Caco-2 (cell line): ENCODE measurements at regions not wholly inside any gene's neighbourhood (a gene's known extent, or its start where the extent isn't known, plus 50 kb on each side); places are given as distances from the start of the nearest gene placed in this dataset.

Experiments used
- BruUV-seq: library from RNA; stranded (reverse); fragments of 400-500 nt; replicated peaks from 2 replicates; lab custom pipeline; 2021; lab: Mats Ljungman, UMichigan
- CTCF ChIA-PET: fragments of 300-600 bp; sonication (Branson Sonifier 250); formaldehyde crosslinking; loops from one replicate; lab custom pipeline; 2022; ENCODE audit warnings: antibody characterized with exemption; lab: Charles Lee
- POLR2A ChIA-PET: fragments of 300-600 bp; sonication (Branson Sonifier 250); formaldehyde crosslinking; loops from one replicate; lab custom pipeline; 2022; ENCODE audit warnings: antibody characterized with exemption; lab: Charles Lee
- DNase-seq, 2 experiments: peaks; one replicate each; pipeline versions ENCODE4 v3.0.0 to v3.0.0-alpha.2; 2020 to 2022
- H3K27me3 ChIP-seq: replicated peaks from 2 replicates; pipeline ENCODE4 v1.6.0; 2011; ENCODE audit warnings: low read length; ENCODE audit not compliant: control insufficient read depth, insufficient read depth
- H3K36me3 ChIP-seq: 2 replicates; pipeline ENCODE4 v1.5.1; 2011; ENCODE audit warnings: low read length; ENCODE audit not compliant: control insufficient read depth, insufficient read depth
- H3K4me1 ChIP-seq: fragments of 250-450 bp; sonication (Bioruptor Pico); 2 replicates; pipeline ENCODE4 v1.5.1; 2020; ENCODE audit warnings: mild to moderate bottlenecking
- H3K4me3 ChIP-seq: 2 replicates; pipeline ENCODE4 v1.5.1; 2011; ENCODE audit warnings: low read depth, mild to moderate bottlenecking, control low read depth, low read length
- H3K9me3 ChIP-seq: fragments of 250-450 bp; sonication (Bioruptor Pico); 2 replicates; pipeline ENCODE4 v1.5.1; 2020; ENCODE audit warnings: mild to moderate bottlenecking, moderate library complexity
- H3K27ac Mint-ChIP-seq: one replicate; pipeline ENCODE4 v1.8.0; 2022; ENCODE audit warnings: mixed read lengths; ENCODE audit not compliant: unreplicated experiment
- H3K27me3 Mint-ChIP-seq: one replicate; pipeline ENCODE4 v1.8.0; 2022; ENCODE audit warnings: mixed read lengths; ENCODE audit not compliant: insufficient read depth, unreplicated experiment
- H3K36me3 Mint-ChIP-seq: one replicate; pipeline ENCODE4 v1.8.0; 2022; ENCODE audit warnings: mild to moderate bottlenecking, mixed read lengths; ENCODE audit not compliant: insufficient read depth, unreplicated experiment
- H3K4me1 Mint-ChIP-seq: one replicate; pipeline ENCODE4 v1.8.0; 2022; ENCODE audit warnings: low read depth, mixed read lengths; ENCODE audit not compliant: unreplicated experiment
- H3K4me3 Mint-ChIP-seq: one replicate; pipeline ENCODE4 v1.8.0; 2022; ENCODE audit warnings: mild to moderate bottlenecking, moderate library complexity, mixed read lengths; ENCODE audit not compliant: unreplicated experiment
- H3K9me3 Mint-ChIP-seq: one replicate; pipeline ENCODE4 v1.8.0; 2022; ENCODE audit warnings: mixed read lengths; ENCODE audit not compliant: unreplicated experiment
- intact Hi-C: fragments of 100-400 bp; cut with micrococcal nuclease; formaldehyde crosslinking; loops from one replicate; pipeline ENCODE4 v1.10.0; 2022; ENCODE audit not compliant: unreplicated experiment
- TF ChIP-seq, protein P1 (sequence below), 2 experiments: fragments of 200-600 bp in 1 of 2; IDR thresholded peaks; 1 replicate in 1 of 2; 2 replicates in 1 of 2; pipeline versions ENCODE4 v1.5.1 to v1.8.0; 2011 to 2022; ENCODE audit warnings: antibody characterized with exemption in 1 of 2, control low read depth in 1 of 2, inconsistent platforms in 1 of 2, low read depth in 1 of 2, low read length in 1 of 2, mild to moderate bottlenecking in 1 of 2, moderate library complexity in 1 of 2; ENCODE audit not compliant: insufficient read depth in 1 of 2, severe bottlenecking in 1 of 2, unreplicated experiment in 1 of 2

DNA sequence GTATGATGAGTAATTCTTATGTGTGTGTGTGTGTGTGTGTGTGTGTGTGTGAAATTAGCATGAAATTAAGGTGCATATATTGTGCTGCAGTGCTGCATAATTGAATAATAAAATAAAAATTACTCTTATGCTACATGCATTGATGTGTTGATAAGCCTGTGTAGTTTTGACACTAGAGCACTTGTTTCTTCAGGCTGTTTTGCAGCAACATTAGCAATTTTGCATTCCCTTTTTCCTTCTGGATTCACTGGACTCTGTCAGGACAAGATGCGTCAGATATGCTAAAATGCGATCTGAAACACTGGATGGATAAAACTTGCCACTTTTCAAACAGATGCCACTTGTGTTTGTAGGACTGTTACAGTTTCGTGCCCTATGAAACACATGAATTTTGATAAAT lies 175.4 kb upstream of the ATP6AP2 start:
- Histone ChIP-seq H3K4me3 (no peak overlapping the region), H3K36me3 (no peaks in the 10 kb centered on the region), H3K4me1 (no peaks in the 10 kb centered on the region), H3K27me3 (no peaks in the 10 kb centered on the region), H3K9me3 (no peaks in the 10 kb centered on the region)
- Mint-ChIP-seq H3K4me3 (no peak overlapping the region), H3K27me3 (no peaks in the 10 kb centered on the region), H3K27ac (no peak overlapping the region), H3K4me1 (no peaks in the 10 kb centered on the region), H3K9me3 (no peaks in the 10 kb centered on the region), H3K36me3 (no peaks in the 10 kb centered on the region)
- intact Hi-C loops = no loop called here
- BruUV-seq = no TSS peak
- CTCF ChIA-PET = interaction anchor here (0.6 kb wide), 1 partner anchor 662 kb away, joined by 7 read pairs; no protein-coding TSS in a partner anchor
- POLR2A ChIA-PET = no interaction called here
- TF ChIP-seq, protein P1, sequence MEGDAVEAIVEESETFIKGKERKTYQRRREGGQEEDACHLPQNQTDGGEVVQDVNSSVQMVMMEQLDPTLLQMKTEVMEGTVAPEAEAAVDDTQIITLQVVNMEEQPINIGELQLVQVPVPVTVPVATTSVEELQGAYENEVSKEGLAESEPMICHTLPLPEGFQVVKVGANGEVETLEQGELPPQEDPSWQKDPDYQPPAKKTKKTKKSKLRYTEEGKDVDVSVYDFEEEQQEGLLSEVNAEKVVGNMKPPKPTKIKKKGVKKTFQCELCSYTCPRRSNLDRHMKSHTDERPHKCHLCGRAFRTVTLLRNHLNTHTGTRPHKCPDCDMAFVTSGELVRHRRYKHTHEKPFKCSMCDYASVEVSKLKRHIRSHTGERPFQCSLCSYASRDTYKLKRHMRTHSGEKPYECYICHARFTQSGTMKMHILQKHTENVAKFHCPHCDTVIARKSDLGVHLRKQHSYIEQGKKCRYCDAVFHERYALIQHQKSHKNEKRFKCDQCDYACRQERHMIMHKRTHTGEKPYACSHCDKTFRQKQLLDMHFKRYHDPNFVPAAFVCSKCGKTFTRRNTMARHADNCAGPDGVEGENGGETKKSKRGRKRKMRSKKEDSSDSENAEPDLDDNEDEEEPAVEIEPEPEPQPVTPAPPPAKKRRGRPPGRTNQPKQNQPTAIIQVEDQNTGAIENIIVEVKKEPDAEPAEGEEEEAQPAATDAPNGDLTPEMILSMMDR (IDR thresholded peaks at IDR 0.05; ENCODE audit: insufficient read depth in 1 of 2, low read depth in 1 of 2, low read length in 1 of 2, severe bottlenecking in 1 of 2, unreplicated experiment in 1 of 2) = no peak
- DNase-seq = no peak

DNA sequence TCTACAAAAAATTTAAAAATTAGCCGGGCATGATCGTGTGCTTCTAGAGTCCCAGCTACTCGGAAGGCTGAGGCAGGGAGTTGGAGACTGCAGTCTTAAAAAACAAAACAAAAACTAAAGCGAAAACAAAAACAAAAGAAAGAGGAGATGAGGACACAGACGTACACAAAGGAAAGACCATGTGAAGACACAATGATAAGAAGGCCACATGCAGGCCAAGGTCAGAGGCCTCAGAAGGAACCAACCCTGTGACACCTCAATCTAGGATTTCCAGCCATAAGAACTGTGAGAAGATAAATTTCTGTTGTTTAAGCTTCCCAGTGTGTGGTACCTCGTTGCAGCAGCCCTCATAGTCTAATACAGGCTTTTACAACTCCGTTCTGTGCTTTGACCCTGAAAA lies 177.0 kb upstream of the ATP6AP2 start:
- no peak for DNase-seq
- Mint-ChIP-seq H3K9me3 (no peaks in the 10 kb centered on the region), H3K4me3 (no peak overlapping the region), H3K36me3 (no peaks in the 10 kb centered on the region), H3K27ac (no peak overlapping the region), H3K4me1 (no peaks in the 10 kb centered on the region), H3K27me3 (no peaks in the 10 kb centered on the region)
- POLR2A ChIA-PET = no interaction called here
- Histone ChIP-seq H3K4me1 (no peaks in the 10 kb centered on the region), H3K9me3 (no peaks in the 10 kb centered on the region), H3K36me3 (no peaks in the 10 kb centered on the region), H3K4me3 (no peak overlapping the region), H3K27me3 (no peaks in the 10 kb centered on the region)
- TF ChIP-seq, protein P1 (IDR thresholded peaks at IDR 0.05; ENCODE audit: insufficient read depth in 1 of 2, low read depth in 1 of 2, low read length in 1 of 2, severe bottlenecking in 1 of 2, unreplicated experiment in 1 of 2) = no peak
- no TSS peak for BruUV-seq
- intact Hi-C loops = no loop called here
- CTCF ChIA-PET = no interaction called here

DNA sequence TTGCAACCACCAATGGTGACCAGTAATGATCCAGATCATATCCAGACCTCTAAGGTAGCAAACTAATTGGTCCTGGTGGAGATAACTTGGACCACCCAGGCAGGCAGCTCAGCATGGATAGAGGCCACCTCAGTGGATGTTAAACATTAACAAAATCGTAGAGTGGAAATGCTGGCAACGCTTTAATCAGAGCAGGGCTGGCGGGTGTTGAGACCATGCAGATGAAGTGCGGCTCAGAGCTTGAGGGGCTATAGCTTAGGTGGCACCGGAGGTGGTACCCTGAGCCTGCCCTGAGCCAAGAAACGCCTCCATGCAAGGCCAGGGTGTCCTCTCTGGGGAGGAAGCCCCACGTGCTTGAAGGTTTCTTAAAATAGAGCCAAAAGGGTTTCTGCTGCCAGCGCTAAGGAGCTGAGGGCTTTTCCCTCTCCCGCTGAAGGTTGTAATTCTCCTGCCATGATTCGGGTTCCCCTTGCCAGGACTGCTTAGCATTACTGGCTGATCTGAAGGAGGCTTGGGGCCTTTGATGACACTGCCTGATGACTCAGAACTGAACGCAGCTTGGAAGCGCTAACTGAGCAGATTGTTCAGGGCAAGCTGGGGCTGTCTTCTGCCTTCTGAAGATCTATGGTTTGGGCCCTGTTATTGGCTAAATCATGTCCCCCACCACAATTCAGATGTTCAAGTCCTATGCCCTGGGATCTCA lies 177.8 kb upstream of the ATP6AP2 start:
- Mint-ChIP-seq H3K27ac (no peak overlapping the region), H3K9me3 (no peaks in the 10 kb centered on the region), H3K4me1 (no peaks in the 10 kb centered on the region), H3K36me3 (no peaks in the 10 kb centered on the region), H3K27me3 (no peaks in the 10 kb centered on the region), H3K4me3 (no peak overlapping the region)
- H3K36me3 ChIP-seq = no peaks in the 10 kb centered on the region
- BruUV-seq = no TSS peak
- no peaks in the 10 kb centered on the region for H3K9me3 ChIP-seq
- H3K4me1 ChIP-seq = no peaks in the 10 kb centered on the region
- TF ChIP-seq, protein P1 (IDR thresholded peaks at IDR 0.05; ENCODE audit: insufficient read depth in 1 of 2, low read depth in 1 of 2, low read length in 1 of 2, severe bottlenecking in 1 of 2, unreplicated experiment in 1 of 2) = no peak
- no peak for DNase-seq
- no peak overlapping the region for H3K4me3 ChIP-seq
- CTCF ChIA-PET = no interaction called here
- H3K27me3 ChIP-seq = no peaks in the 10 kb centered on the region
- POLR2A ChIA-PET = no interaction called here
- intact Hi-C loops = no loop called here
